OCI-LY3 (cell line): ENCODE measurements at regions not wholly inside any gene's neighbourhood (a gene's known extent, or its start where the extent isn't known, plus 50 kb on each side); places are given as distances from the start of the nearest gene placed in this dataset.

Source experiments
- CTCF ChIP-seq: fragments of 200-600, 300-600 bp; sonication (generic); IDR thresholded peaks from 2 replicates; pipeline ENCODE4 v1.5.1; 2014; ENCODE audit warnings: antibody characterized with exemption, low read length, low read depth
- EZH2phosphoT487 ChIP-seq: fragments of 200-600 bp; shearing (Covaris generic); IDR thresholded peaks from 2 replicates; pipeline ENCODE4 v1.6.1; 2018; ENCODE audit warnings: antibody characterized with exemption, mixed run types, low read depth

GRCh38 chr5:174301848-174302625, 256.5 kb downstream of the NSG2 start:
- TF ChIP-seq CTCF (no peak), EZH2phosphoT487 (no peak)
